Spinal cord (tissue), 9 donors: ENCODE measurements at regions not wholly inside any gene's neighbourhood (a gene's known extent, or its start where the extent isn't known, plus 50 kb on each side); places are given as distances from the start of the nearest gene placed in this dataset.
"Not testable (repeated sequence)": the region's sequence is repeated elsewhere in the genome, so short reads cannot be mapped to it uniquely, and the experiment has no call there.

Experiments used
- DNase-seq, 6 donors: peaks; one replicate each; pipeline versions ENCODE4 v3.0.0 to v3.0.0-alpha.2; 2013 to 2015; ENCODE audit warnings: low spot score in 6 of 6, low read depth in 4 of 6
- H3K27ac ChIP-seq: one replicate; pipeline ENCODE4 v1.5.1; 2013; ENCODE audit warnings: low read depth, low read length, control low read depth
- H3K27me3 ChIP-seq: one replicate; pipeline ENCODE4 v1.6.1; 2013; ENCODE audit warnings: low read length; ENCODE audit not compliant: control insufficient read depth, insufficient read depth
- H3K36me3 ChIP-seq: one replicate; pipeline ENCODE4 v1.6.1; 2013; ENCODE audit warnings: low read length; ENCODE audit not compliant: control insufficient read depth, insufficient read depth
- H3K4me1 ChIP-seq: one replicate; pipeline ENCODE4 v1.6.1; 2013; ENCODE audit warnings: low read length; ENCODE audit not compliant: control insufficient read depth, insufficient read depth
- H3K4me3 ChIP-seq: one replicate; pipeline ENCODE4 v1.5.1; 2013; ENCODE audit warnings: low read depth, low read length, control low read depth
- H3K9me3 ChIP-seq: one replicate; pipeline ENCODE4 v1.6.1; 2013; ENCODE audit warnings: low read length; ENCODE audit not compliant: control insufficient read depth, insufficient read depth
- WGBS: methylation state at CpG from one replicate; pipeline ENCODE4 v1.1.5; 2013; ENCODE audit warnings: missing lambda C conversion rate; ENCODE audit not compliant: insufficient coverage; 5-methylcytosine and 5-hydroxymethylcytosine counted together
- donor health status: healthy.

- not testable (repeated sequence) for H3K27me3 ChIP-seq, H3K4me3 ChIP-seq, H3K36me3 ChIP-seq, H3K4me1 ChIP-seq, DNase-seq, H3K27ac ChIP-seq, H3K9me3 ChIP-seq
- WGBS: 97% methylated on average over 11 of the region's 15 CpGs
Measured at GRCh38 chrX:73937843-73938242, 85.3 kb upstream of the XIST start.

GRCh38 chrX:73932522-73932921 lies 80.0 kb upstream of the XIST start:
- no peak overlapping the region for H3K27ac ChIP-seq
- H3K27me3 ChIP-seq: peaks cover 2% of the 10 kb centered on the region
- no peaks in the 10 kb centered on the region for H3K36me3 ChIP-seq
- no peak overlapping the region for H3K4me3 ChIP-seq
- no peak for DNase-seq
- H3K9me3 ChIP-seq: no peaks in the 10 kb centered on the region
- H3K4me1 ChIP-seq: no peaks in the 10 kb centered on the region
- WGBS: no CpG with 5 or more reads among the region's 2 CpGs

- H3K27ac ChIP-seq: no peak overlapping the region
- no peaks in the 10 kb centered on the region for H3K4me1 ChIP-seq
- no CpG with 5 or more reads among the region's 1 CpG for WGBS
- DNase-seq: no peak
- H3K4me3 ChIP-seq: no peak overlapping the region
- H3K9me3 ChIP-seq: no peaks in the 10 kb centered on the region
- no peaks in the 10 kb centered on the region for H3K36me3 ChIP-seq
- no peaks in the 10 kb centered on the region for H3K27me3 ChIP-seq
Measured at GRCh38 chrX:73930300-73930699, 77.8 kb upstream of the XIST start.

GRCh38 chrX:73922856-73923455 lies 70.4 kb upstream of the XIST start:
- H3K4me3 ChIP-seq: no peak overlapping the region
- H3K36me3 ChIP-seq: no peaks in the 10 kb centered on the region
- H3K9me3 ChIP-seq: no peaks in the 10 kb centered on the region
- DNase-seq: peak in 2 of 6 donors; percentile 3 to 54
- peak overlapping the region; percentile 15 for H3K27ac ChIP-seq
- peaks cover 5% of the 10 kb centered on the region for H3K27me3 ChIP-seq
- no CpG with 5 or more reads among the region's 2 CpGs for WGBS
- peaks cover 3% of the 10 kb centered on the region for H3K4me1 ChIP-seq

GRCh38 chrX:73916931-73917667 lies 64.6 kb upstream of the XIST start:
- no peak overlapping the region for H3K4me3 ChIP-seq
- no peaks in the 10 kb centered on the region for H3K4me1 ChIP-seq
- DNase-seq: peak in 1 of 6 donors; percentile 6
- H3K27me3 ChIP-seq: peaks cover 15% of the 10 kb centered on the region
- 50% methylated on average over 1 of the region's 2 CpGs for WGBS
- H3K36me3 ChIP-seq: no peaks in the 10 kb centered on the region
- no peak overlapping the region for H3K27ac ChIP-seq
- no peaks in the 10 kb centered on the region for H3K9me3 ChIP-seq

- Histone ChIP-seq H3K9me3 (no peaks in the 10 kb centered on the region), H3K36me3 (no peaks in the 10 kb centered on the region), H3K4me1 (no peaks in the 10 kb centered on the region), H3K27ac (no peak overlapping the region), H3K27me3 (peaks cover 15% of the 10 kb centered on the region), H3K4me3 (no peak overlapping the region)
- no peak for DNase-seq
Measured at GRCh38 chrX:73916489-73916888, 64.0 kb upstream of the XIST start.

GRCh38 chrX:73914792-73915191 lies 62.3 kb upstream of the XIST start:
- H3K9me3 ChIP-seq, H3K4me3 ChIP-seq, H3K27ac ChIP-seq, H3K36me3 ChIP-seq, H3K4me1 ChIP-seq, DNase-seq: not testable (repeated sequence)
- H3K27me3 ChIP-seq: peaks cover 15% of the 10 kb centered on the region

- peaks cover 10% of the 10 kb centered on the region for H3K27me3 ChIP-seq
- DNase-seq: peak in 2 of 6 donors; percentile 2 to 7
- H3K4me1 ChIP-seq: no peaks in the 10 kb centered on the region
- no peak overlapping the region for H3K27ac ChIP-seq
- 31% methylated on average over 5 of the region's 5 CpGs for WGBS
- H3K4me3 ChIP-seq: no peak overlapping the region
- no peaks in the 10 kb centered on the region for H3K9me3 ChIP-seq
- no peaks in the 10 kb centered on the region for H3K36me3 ChIP-seq
Measured at GRCh38 chrX:73913580-73913979, 61.1 kb upstream of the XIST start.

- no CpG with 5 or more reads among the region's 5 CpGs for WGBS
- H3K4me1 ChIP-seq, H3K27me3 ChIP-seq, H3K9me3 ChIP-seq, H3K27ac ChIP-seq, DNase-seq, H3K4me3 ChIP-seq, H3K36me3 ChIP-seq: not testable (repeated sequence)
Measured at GRCh38 chrX:73911946-73912345, 59.4 kb upstream of the XIST start.

GRCh38 chrX:73905749-73906374 lies 53.3 kb upstream of the XIST start:
- H3K36me3 ChIP-seq, H3K27me3 ChIP-seq, H3K4me3 ChIP-seq, H3K27ac ChIP-seq, DNase-seq, H3K4me1 ChIP-seq, H3K9me3 ChIP-seq: not testable (repeated sequence)
- 81% methylated on average over 2 of the region's 2 CpGs for WGBS
